ENCODE measurements at regions not wholly inside any gene's neighbourhood (a gene's known extent, or its start where the extent isn't known, plus 50 kb on each side); places are given as distances from the start of the nearest gene placed in this dataset.
"Not testable (repeated sequence)": the region's sequence is repeated elsewhere in the genome, so short reads cannot be mapped to it uniquely, and the experiment has no call there.

DNA sequence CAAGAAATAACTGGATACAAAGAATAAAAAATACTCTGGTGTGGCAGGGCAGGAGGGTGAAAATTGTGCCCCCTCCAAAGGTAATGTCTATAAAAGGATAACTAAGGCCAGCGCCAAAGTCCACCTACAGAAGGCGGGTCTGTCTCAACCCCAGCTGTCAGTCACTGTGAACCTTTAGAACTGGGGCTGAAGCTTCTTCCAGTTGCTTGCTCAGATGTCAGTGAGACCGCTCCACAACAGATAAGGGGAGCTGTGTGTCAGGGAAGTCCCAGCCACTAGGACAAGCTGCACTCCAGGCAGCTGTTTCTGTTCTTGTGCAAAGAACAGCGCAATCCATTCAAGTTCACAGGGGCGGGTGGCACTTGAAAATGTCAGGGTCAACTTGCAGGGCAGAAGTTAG is 187.0 kb upstream of the PZP start:
- TF ChIP-seq, protein P1, sequence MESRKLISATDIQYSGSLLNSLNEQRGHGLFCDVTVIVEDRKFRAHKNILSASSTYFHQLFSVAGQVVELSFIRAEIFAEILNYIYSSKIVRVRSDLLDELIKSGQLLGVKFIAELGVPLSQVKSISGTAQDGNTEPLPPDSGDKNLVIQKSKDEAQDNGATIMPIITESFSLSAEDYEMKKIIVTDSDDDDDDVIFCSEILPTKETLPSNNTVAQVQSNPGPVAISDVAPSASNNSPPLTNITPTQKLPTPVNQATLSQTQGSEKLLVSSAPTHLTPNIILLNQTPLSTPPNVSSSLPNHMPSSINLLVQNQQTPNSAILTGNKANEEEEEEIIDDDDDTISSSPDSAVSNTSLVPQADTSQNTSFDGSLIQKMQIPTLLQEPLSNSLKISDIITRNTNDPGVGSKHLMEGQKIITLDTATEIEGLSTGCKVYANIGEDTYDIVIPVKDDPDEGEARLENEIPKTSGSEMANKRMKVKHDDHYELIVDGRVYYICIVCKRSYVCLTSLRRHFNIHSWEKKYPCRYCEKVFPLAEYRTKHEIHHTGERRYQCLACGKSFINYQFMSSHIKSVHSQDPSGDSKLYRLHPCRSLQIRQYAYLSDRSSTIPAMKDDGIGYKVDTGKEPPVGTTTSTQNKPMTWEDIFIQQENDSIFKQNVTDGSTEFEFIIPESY (IDR thresholded peaks at IDR 0.05; ENCODE audit: borderline replicate concordance, low read depth) = not testable (repeated sequence)
- not testable (repeated sequence) for TF ChIP-seq TCF12 (IDR thresholded peaks at IDR 0.05); RFX5 (IDR thresholded peaks at IDR 0.05; ENCODE audit: low read length); CHD2 (IDR thresholded peaks at IDR 0.05; ENCODE audit: low read length, partially characterized antibody); EP300 (IDR thresholded peaks at IDR 0.05; ENCODE audit: borderline replicate concordance in 1 of 2, low read depth in 1 of 2, low read length in 1 of 2); YY1 (IDR thresholded peaks at IDR 0.05; ENCODE audit: low read depth); SMC3 (IDR thresholded peaks at IDR 0.05; ENCODE audit: low read depth, low read length); GATA2 (CRISPR knock-in tag; IDR thresholded peaks at IDR 0.05); SIN3A (IDR thresholded peaks at IDR 0.05; ENCODE audit: borderline replicate concordance, low read depth, low read length); NFIC (IDR thresholded peaks at IDR 0.05; ENCODE audit: borderline replicate concordance); RCOR1 (IDR thresholded peaks at IDR 0.05; ENCODE audit: low read length)
- TF ChIP-seq, protein P2, sequence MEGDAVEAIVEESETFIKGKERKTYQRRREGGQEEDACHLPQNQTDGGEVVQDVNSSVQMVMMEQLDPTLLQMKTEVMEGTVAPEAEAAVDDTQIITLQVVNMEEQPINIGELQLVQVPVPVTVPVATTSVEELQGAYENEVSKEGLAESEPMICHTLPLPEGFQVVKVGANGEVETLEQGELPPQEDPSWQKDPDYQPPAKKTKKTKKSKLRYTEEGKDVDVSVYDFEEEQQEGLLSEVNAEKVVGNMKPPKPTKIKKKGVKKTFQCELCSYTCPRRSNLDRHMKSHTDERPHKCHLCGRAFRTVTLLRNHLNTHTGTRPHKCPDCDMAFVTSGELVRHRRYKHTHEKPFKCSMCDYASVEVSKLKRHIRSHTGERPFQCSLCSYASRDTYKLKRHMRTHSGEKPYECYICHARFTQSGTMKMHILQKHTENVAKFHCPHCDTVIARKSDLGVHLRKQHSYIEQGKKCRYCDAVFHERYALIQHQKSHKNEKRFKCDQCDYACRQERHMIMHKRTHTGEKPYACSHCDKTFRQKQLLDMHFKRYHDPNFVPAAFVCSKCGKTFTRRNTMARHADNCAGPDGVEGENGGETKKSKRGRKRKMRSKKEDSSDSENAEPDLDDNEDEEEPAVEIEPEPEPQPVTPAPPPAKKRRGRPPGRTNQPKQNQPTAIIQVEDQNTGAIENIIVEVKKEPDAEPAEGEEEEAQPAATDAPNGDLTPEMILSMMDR (IDR thresholded peaks at IDR 0.05) = not testable (repeated sequence)
